Stimulated activated naive B cell treated with anti-CD40 and anti-IgM and Interleukin-4, amounts not matched to agents 10 μg/mL and 1 μg/mL and 100 μg/mL, for 72 hours (primary cell): ENCODE measurements at regions not wholly inside any gene's neighbourhood (a gene's known extent, or its start where the extent isn't known, plus 50 kb on each side); places are given as distances from the start of the nearest gene placed in this dataset.

Experiments used
- ATAC-seq, 2 donors: fragments of 150-1000 bp; cut with Tn5 transposase; replicated peaks; 2 replicates each; pipeline ENCODE4 v1.10.0; 2021; ENCODE audit warnings: moderate library complexity in 1 of 2
- DNase-seq: peaks from one replicate; pipeline ENCODE4 v3.0.0; 2021
- H3K27ac Mint-ChIP-seq: one replicate; pipeline ENCODE4 v1.8.0; 2022; ENCODE audit warnings: mild to moderate bottlenecking, mixed read lengths
- H3K27me3 Mint-ChIP-seq, 2 donors: one replicate each; pipeline ENCODE4 v1.8.0; 2022; ENCODE audit warnings: mixed read lengths in 2 of 2
- H3K36me3 Mint-ChIP-seq, 2 donors: one replicate each; pipeline ENCODE4 v1.8.0; 2022; ENCODE audit warnings: mixed read lengths in 2 of 2, mild to moderate bottlenecking in 1 of 2
- H3K4me1 Mint-ChIP-seq, 2 donors: one replicate each; pipeline ENCODE4 v1.8.0; 2022; ENCODE audit warnings: mixed read lengths in 2 of 2, mild to moderate bottlenecking in 1 of 2
- H3K4me3 Mint-ChIP-seq, 2 donors: one replicate each; pipeline ENCODE4 v1.8.0; 2022; ENCODE audit warnings: mild to moderate bottlenecking in 2 of 2, mixed read lengths in 2 of 2, moderate library complexity in 1 of 2
- H3K9me3 Mint-ChIP-seq, 2 donors: one replicate each; pipeline ENCODE4 v1.8.0; 2022; ENCODE audit warnings: mixed read lengths in 2 of 2, mild to moderate bottlenecking in 1 of 2

DNA sequence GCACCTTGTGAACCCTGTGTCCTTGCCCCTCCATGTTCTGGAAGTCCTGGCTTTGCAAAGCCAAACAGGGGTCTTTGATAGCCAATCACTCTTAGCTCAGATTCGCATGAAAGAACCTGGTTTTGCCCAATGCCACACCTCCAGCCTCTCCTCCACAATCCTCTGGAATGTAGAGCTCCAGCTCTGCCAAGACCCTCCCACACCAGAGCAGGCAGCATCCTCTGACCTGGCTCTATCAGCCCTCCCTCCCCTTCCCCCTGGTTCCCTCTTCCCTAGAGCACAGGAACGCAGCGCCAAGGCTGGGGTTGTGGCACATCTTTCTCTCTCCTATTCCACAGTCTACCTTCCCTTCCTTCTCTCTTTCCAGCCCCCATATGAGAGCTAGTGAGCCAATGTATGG is 133.3 kb downstream of the RPLP1 start:
- Mint-ChIP-seq H3K9me3 (no peaks in the 10 kb centered on the region), H3K4me1 (peaks cover 10 to 22% of the 10 kb centered on the region in 2 donors), H3K4me3 (no peak overlapping the region), H3K27me3 (peaks cover 30 to 34% of the 10 kb centered on the region in 2 donors), H3K36me3 (no peaks in the 10 kb centered on the region), H3K27ac (no peak overlapping the region)
- no peak for ATAC-seq
- no peak for DNase-seq

DNA sequence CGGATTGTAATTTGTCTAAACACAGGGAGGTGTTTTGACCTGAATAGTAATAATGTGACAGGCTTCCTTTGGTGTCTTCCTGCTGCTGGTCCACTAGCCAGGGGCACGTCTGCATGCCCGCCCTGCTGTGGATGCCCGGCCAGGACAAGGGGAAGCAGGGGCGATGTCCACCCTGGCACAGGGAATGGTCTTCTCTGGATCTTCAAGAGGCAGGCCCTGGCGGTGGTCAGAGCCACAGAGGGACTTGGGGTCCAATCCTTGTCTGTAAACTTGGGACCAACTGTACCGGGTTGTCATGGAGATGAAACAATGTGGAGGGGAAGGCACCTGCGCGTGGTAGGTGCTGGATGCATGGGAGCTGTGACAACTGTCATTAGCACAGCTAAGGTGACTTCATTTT is 134.1 kb downstream of the RPLP1 start:
- Mint-ChIP-seq H3K27ac (no peak overlapping the region), H3K27me3 (peaks cover 22 to 31% of the 10 kb centered on the region in 2 donors), H3K36me3 (no peaks in the 10 kb centered on the region), H3K4me3 (no peak overlapping the region), H3K9me3 (no peaks in the 10 kb centered on the region), H3K4me1 (peaks cover 10 to 22% of the 10 kb centered on the region in 2 donors)
- DNase-seq (no peak), ATAC-seq (no peak)

DNA sequence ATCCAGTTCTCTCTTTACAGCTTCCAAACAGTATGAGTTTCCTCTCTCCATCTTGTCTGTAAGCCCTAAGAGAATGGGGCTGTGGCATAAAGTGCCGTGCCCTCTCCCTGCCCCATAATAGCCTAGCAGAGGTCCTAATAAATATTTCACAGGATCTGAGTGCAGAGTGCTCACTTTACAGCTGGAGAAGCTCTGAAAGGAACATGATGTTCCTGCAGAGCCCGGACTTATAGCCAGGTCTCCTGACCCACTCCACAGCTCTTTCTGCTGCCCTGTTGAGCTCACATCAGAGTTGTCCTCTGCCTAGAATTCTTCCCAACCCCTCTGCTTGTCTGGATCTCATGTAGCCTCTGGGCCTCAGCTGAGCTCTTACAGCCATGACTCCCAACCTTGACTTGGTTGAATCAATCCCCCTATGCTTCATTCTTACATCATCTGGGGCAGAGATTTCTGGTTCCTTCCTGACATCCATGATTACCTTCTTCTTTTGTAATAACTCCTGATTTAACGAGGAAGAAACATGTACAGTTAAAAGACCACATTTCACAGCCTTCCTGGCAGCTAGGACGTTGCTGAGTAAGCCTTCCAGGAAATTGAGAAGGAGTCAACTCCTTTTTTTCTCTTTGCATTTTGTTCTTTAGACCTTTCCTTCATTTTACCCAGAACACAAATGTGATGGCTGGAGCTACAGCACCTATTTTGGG is 135.3 kb downstream of the RPLP1 start:
- Mint-ChIP-seq H3K27ac (no peak overlapping the region), H3K4me1 (peaks cover 10 to 22% of the 10 kb centered on the region in 2 donors), H3K4me3 (no peak overlapping the region), H3K27me3 (peaks cover 19 to 36% of the 10 kb centered on the region in 2 donors), H3K36me3 (no peaks in the 10 kb centered on the region), H3K9me3 (peaks cover 0 to under 1% of the 10 kb centered on the region in 2 donors)
- ATAC-seq (no peak), DNase-seq (no peak)

DNA sequence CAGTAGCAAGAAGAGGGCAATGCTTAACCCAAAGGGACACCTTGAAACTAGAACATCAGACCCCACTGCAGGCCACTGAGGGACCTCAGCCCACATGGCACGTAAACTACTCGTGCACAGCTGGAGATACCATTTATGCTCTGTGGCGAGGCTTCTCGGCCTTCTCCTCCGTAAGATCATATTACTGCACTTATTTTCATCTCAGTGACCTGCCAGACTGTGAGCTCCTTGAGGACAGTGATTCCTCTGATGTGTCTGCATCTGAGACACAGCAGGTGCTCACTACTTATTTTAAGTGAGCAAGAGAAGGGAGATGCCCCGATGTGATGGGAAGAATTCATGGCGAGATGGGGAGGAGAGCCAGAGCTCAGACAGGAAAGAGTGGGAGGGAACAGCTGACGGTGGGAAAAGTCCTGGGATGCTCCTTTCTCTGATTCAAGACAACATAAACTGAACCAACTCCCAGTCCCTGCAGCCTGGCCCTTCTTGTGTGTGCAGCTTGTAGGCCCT is 137.6 kb downstream of the RPLP1 start:
- no peak overlapping the region for H3K27ac Mint-ChIP-seq
- DNase-seq (no peak), ATAC-seq (no peak)
- no peak overlapping the region for H3K4me3 Mint-ChIP-seq
- peaks cover 2 to 6% of the 10 kb centered on the region in 2 donors for H3K4me1 Mint-ChIP-seq
- peaks cover 0 to 2% of the 10 kb centered on the region in 2 donors for H3K9me3 Mint-ChIP-seq
- peaks cover 33 to 46% of the 10 kb centered on the region in 2 donors for H3K27me3 Mint-ChIP-seq
- H3K36me3 Mint-ChIP-seq = no peaks in the 10 kb centered on the region

DNA sequence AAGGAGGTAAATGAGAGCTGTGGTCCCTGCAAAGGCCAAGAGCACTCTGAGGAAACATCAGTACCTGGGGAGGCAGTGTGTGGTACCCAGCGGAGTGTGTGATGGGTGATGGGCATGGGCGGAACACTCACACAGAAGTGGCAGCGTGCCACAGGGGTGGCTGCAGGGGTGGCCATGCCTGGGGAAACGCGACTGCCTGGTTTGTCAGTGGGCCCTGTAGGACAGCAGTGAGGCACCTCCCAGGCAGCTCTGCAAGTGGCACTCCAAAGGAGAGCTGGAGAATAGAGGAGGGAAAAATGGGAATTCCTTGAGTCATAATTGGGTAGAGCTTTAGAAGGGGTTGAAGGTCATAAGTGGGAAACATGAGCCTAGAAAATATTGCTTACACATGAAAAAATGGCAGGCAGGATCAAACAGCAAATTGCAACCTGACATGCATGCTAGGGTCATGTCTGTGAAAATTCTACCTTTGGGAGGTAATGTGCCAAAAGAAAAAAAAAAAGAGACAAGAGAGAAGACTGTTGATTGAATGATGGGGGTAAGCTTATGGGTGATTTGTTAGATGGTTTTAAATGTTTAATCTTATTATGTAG is 138.4 kb downstream of the RPLP1 start:
- DNase-seq = no peak
- H3K4me1 Mint-ChIP-seq = peaks cover 2 to 6% of the 10 kb centered on the region in 2 donors
- ATAC-seq = no peak
- peaks cover 33 to 51% of the 10 kb centered on the region in 2 donors for H3K27me3 Mint-ChIP-seq
- H3K4me3 Mint-ChIP-seq = no peak overlapping the region
- peaks cover 0 to 2% of the 10 kb centered on the region in 2 donors for H3K9me3 Mint-ChIP-seq
- H3K27ac Mint-ChIP-seq = no peak overlapping the region
- H3K36me3 Mint-ChIP-seq = no peaks in the 10 kb centered on the region

DNA sequence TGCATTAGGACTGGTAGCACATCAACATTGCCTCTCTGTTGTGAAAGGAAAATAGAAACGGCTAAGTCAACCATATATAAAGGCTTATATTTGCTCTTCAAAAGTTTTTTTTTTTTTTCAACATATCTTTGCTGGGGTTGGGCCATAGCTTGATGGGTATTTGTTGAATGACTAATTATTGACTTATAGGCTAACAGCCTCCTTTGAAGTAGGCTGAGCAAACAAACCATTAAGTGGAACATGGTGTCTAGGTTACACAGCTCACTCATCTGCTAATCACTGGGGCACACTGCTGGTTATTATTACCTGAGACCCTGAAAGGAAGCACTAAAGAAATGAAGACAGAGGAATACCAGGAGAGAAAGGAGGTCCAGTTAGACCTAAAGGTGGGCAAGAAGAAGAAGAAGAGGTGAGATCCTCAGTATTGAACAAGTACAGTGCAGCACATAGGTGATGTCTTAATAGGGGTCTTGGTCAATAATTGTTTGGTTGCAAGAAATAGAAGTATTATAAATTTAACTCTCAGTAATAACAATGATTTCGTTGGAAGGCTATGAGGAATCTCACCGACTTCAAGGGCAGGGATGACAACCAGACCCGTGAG is 139.4 kb downstream of the RPLP1 start:
- Mint-ChIP-seq H3K4me3 (no peak overlapping the region), H3K9me3 (peaks cover 0 to 2% of the 10 kb centered on the region in 2 donors), H3K36me3 (no peaks in the 10 kb centered on the region), H3K27me3 (peaks cover 34 to 52% of the 10 kb centered on the region in 2 donors), H3K27ac (no peak overlapping the region), H3K4me1 (peaks cover 2 to 6% of the 10 kb centered on the region in 2 donors)
- ATAC-seq (no peak), DNase-seq (no peak)

DNA sequence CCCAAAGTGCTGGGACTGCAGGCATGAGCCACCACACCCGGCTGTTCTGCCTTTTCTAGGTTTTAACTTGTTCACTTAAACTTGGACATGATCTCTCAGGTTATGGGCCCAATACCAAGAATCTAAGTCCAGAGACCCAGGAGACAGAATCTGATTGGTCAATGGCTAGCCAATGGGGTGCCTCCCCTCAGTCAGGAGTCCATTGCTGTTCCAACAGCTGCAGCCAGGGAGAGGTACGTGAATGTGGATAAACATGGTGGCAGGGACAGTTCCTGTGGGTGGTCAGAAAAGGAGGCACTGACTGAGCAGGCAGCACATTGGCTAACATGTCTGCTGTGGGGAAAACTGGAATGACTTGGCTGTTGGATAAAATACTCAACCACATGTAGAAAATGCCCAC is 140.3 kb downstream of the RPLP1 start:
- H3K27me3 Mint-ChIP-seq = peaks cover 39 to 54% of the 10 kb centered on the region in 2 donors
- ATAC-seq = no peak
- DNase-seq = no peak
- no peak overlapping the region for H3K27ac Mint-ChIP-seq
- H3K36me3 Mint-ChIP-seq = no peaks in the 10 kb centered on the region
- peaks cover 2 to 6% of the 10 kb centered on the region in 2 donors for H3K4me1 Mint-ChIP-seq
- H3K9me3 Mint-ChIP-seq = peaks cover 0 to 4% of the 10 kb centered on the region in 2 donors
- no peak overlapping the region for H3K4me3 Mint-ChIP-seq

DNA sequence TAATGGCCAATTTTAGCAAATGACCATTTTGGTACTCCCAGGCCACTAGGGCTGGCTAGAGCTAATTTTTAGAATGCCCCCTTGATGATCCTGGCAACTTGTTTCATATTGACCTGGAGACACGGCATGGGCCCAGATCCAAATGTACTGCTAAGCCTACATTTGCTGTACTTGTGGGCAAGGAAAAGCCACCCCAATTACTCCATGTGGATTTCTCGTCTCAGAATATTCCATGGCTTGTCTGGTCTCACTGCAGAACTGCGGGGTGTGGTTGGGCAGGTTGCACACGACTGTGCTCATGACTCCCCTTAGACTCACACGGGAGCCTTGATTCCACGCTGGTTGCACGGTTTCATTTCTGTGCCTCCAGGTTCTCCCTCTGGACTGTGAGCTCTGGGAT is 140.9 kb downstream of the RPLP1 start:
- peaks cover 0 to 4% of the 10 kb centered on the region in 2 donors for H3K9me3 Mint-ChIP-seq
- ATAC-seq (no peak), DNase-seq (no peak)
- H3K27me3 Mint-ChIP-seq = peaks cover 43 to 52% of the 10 kb centered on the region in 2 donors
- H3K4me3 Mint-ChIP-seq = no peak overlapping the region
- H3K27ac Mint-ChIP-seq = no peak overlapping the region
- peaks cover 2 to 6% of the 10 kb centered on the region in 2 donors for H3K4me1 Mint-ChIP-seq
- H3K36me3 Mint-ChIP-seq = no peaks in the 10 kb centered on the region

DNA sequence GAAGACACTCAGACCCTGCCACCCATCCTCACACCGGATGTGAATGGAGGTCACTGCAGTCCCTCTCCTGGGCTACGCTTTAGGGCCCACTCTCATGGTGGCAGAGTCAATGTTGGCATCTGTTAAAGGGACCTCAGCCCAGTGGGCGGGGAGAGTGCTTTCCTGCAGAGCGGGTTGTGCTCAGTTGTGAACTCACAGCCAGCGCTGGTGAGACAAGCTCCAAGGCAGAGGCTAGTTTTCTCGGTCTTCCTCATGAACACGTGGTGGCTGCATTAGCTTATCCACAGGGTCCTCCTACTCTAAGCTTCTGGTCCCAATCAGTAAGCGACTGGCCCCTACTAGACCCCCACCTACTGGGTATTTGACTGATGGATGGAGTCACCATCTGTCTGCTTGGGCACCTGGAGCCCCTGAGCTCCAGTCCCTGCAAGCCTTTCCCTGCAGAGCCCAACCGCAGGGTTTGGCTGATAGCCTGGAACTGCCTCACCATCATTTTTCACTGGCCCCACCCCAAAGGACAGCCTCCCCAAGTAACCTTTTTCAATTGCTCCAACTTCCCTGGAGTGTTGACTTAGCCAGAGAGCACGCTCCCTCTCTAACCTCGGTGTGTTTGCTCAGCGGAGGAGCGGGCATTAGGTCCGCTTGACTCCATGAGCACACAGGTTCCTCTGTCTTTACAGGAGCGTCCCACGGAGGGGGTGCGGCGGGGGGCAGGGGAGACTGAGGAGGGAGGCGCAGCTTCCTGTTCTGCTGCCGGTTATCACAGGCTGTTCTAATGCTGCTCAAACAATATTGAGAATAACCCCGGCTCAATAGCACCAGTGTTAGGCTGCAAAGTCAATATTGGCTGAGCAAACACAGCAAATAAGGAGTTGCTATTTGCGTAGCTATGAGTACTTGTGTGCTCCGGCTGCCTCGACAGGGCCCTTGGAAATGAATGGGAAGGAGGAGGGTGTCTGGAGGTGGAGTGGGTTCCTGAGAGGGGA is 141.7 kb downstream of the RPLP1 start:
- peaks cover 0 to 4% of the 10 kb centered on the region in 2 donors for H3K9me3 Mint-ChIP-seq
- H3K4me3 Mint-ChIP-seq = no peak overlapping the region
- H3K36me3 Mint-ChIP-seq = no peaks in the 10 kb centered on the region
- peaks cover 51 to 55% of the 10 kb centered on the region in 2 donors for H3K27me3 Mint-ChIP-seq
- no peak for ATAC-seq
- no peak for DNase-seq
- H3K27ac Mint-ChIP-seq = no peak overlapping the region
- H3K4me1 Mint-ChIP-seq = peaks cover 2 to 6% of the 10 kb centered on the region in 2 donors

DNA sequence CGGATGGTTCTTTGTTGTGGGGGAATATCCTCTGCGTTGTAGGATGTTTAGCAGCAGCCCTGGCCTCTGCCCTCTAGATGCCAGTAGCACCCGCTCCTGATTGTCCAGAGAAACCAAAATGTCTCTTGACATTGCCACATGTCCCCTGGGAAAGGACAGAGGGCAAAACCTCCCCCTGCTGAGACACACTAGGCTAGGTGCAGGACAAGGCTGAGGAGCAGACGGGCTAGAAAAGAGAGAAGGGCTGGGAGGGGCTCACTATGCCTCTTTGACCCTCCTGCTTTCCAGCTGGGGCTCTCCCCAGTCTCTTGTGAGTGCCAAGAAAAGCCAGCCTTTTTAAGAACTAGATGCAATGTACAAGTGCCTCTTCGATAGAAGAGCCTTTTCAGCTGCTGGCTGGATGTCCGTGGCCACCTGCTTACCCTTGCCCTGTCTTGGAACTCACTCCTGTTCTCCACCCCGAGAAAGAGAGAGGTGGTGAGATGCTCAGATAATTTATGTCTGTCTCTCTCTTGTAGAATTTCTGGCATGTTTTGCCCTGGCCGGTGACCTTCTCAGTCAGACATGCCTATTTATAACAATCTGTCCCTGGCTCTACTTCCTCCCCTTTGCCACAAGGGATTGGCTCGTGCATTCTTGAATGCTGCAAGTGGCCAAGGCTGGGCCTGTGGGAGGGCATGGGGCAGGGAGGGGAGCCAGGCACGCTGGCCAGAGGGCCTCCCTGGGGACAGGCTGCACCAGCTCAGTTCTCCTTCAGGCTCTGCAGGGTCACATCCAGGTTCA is 142.6 kb downstream of the RPLP1 start:
- Mint-ChIP-seq H3K9me3 (peaks cover 0 to 4% of the 10 kb centered on the region in 2 donors), H3K27ac (no peak overlapping the region), H3K4me1 (peaks cover 2 to 6% of the 10 kb centered on the region in 2 donors), H3K27me3 (peaks cover 60% of the 10 kb centered on the region in 2 donors), H3K36me3 (no peaks in the 10 kb centered on the region), H3K4me3 (no peak overlapping the region)
- ATAC-seq (peak in 1 of 2 donors; percentile 10), DNase-seq (no peak)

DNA sequence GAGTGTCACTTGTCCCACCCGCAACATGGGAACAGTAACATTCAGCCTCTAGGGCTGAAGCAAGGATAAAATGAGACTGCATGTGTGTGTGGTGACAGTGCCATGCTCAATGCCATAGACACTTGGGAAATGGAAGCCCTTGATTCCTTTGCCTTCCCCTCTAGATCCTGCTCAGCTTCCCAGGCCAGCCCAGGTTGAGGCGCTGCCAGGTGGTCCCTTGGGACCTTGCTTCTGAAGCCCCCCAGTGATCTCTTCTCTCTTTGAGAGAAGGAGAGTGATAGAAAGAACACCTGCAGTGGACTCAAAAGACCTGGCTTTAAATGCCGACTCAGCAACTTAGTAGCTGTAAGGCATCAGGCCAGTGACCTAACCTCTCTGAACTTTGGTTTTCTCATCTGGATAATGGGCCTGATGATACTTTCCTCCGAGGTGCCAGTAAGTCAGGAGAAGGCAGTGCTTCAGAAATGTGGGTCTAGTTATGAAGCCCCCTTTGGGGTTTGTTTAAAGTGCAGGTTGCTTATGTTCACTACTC is 144.5 kb downstream of the RPLP1 start:
- Mint-ChIP-seq H3K27me3 (peaks cover 61 to 63% of the 10 kb centered on the region in 2 donors), H3K27ac (no peak overlapping the region), H3K9me3 (peaks cover 0 to 4% of the 10 kb centered on the region in 2 donors), H3K4me1 (peaks cover 2 to 6% of the 10 kb centered on the region in 2 donors), H3K36me3 (no peaks in the 10 kb centered on the region), H3K4me3 (no peak overlapping the region)
- no peak for DNase-seq
- no peak for ATAC-seq

DNA sequence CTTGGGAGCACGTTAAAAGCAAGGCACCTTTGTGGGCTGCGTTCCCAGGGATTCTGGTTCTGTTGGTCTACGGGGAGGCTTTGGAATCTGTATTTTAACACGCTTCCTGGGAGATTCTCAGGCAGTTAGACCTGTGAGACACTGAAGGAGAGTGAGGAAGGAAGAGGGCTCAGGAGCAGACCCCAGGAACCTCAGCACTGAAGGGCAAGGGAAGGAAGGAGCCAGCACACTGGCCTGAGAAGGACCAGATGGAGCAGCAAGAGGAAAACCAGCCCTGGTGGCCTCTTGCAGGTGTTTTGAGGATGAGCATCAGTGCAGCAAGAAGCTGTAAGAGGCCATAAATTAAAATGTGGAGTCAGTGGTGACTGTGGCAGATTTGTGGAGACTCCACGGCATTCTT is 146.7 kb downstream of the RPLP1 start:
- no peak overlapping the region for H3K4me3 Mint-ChIP-seq
- H3K9me3 Mint-ChIP-seq = peaks cover 0 to 2% of the 10 kb centered on the region in 2 donors
- H3K36me3 Mint-ChIP-seq = no peaks in the 10 kb centered on the region
- peaks cover 2 to 5% of the 10 kb centered on the region in 2 donors for H3K4me1 Mint-ChIP-seq
- H3K27ac Mint-ChIP-seq = no peak overlapping the region
- H3K27me3 Mint-ChIP-seq = peaks cover 62 to 74% of the 10 kb centered on the region in 2 donors
- no peak for DNase-seq
- no peak for ATAC-seq

DNA sequence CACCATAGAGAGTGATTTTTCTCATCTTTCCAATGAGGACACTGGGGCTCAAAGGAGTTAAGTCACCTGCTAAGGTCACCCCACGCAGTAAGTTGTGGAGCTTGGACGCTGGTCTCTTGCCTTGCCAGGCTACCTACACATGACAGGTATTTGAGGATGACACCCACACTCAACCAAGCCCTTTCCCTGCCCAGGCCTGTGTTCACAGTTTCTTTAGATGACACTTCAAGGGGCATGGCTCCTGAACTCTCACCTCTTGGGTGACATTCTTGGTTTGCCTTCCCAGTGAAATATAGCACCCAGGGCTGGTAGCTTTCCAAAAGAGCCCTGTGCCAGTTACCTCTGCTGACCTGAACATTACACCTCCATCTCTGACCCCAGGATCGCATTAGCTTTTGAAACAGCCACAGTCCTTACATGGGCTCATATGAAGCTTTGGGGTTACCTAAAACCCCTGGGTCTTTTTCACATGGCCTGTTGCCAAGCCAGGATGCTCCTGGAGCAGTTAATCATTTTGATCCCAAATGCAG is 148.0 kb downstream of the RPLP1 start:
- H3K4me1 Mint-ChIP-seq = no peaks in the 10 kb centered on the region
- peaks cover 0 to 2% of the 10 kb centered on the region in 2 donors for H3K9me3 Mint-ChIP-seq
- peaks cover 52 to 60% of the 10 kb centered on the region in 2 donors for H3K27me3 Mint-ChIP-seq
- no peak overlapping the region for H3K27ac Mint-ChIP-seq
- H3K36me3 Mint-ChIP-seq = no peaks in the 10 kb centered on the region
- DNase-seq = no peak
- no peak for ATAC-seq
- no peak overlapping the region for H3K4me3 Mint-ChIP-seq
